CD4-positive, alpha-beta T cell treated with Interleukin-4 for 4 hours (primary cell): ENCODE measurements at regions not wholly inside any gene's neighbourhood (a gene's known extent, or its start where the extent isn't known, plus 50 kb on each side); places are given as distances from the start of the nearest gene placed in this dataset.
"Not testable (repeated sequence)": the region's sequence is repeated elsewhere in the genome, so short reads cannot be mapped to it uniquely, and the experiment has no call there.

ENCODE experiments used
- DNase-seq: peaks from one replicate; pipeline ENCODE4 v3.0.0-alpha.2; 2020

- DNase-seq = no peak
Observed at GRCh38 chr22:47914481-47915097, 1152.1 kb downstream of the TBC1D22A start.

GRCh38 chr22:47902646-47903180, 1140.3 kb downstream of the TBC1D22A start:
- DNase-seq = no peak

GRCh38 chr22:47901911-47902310, 1139.5 kb downstream of the TBC1D22A start:
- DNase-seq = no peak

- DNase-seq = no peak
Observed at GRCh38 chr22:47899894-47900293, 1137.4 kb downstream of the TBC1D22A start.

- no peak for DNase-seq
Observed at GRCh38 chr22:47898946-47899345, 1136.5 kb downstream of the TBC1D22A start.

GRCh38 chr22:47891609-47892008, 1129.2 kb downstream of the TBC1D22A start:
- no peak for DNase-seq

GRCh38 chr22:47888817-47889216, 1126.4 kb downstream of the TBC1D22A start:
- DNase-seq = no peak

- no peak for DNase-seq
Observed at GRCh38 chr22:47884775-47885174, 1122.3 kb downstream of the TBC1D22A start.

GRCh38 chr22:47884200-47884599, 1121.8 kb downstream of the TBC1D22A start:
- no peak for DNase-seq

- DNase-seq = no peak
Observed at GRCh38 chr22:47883757-47884156, 1121.3 kb downstream of the TBC1D22A start.

- no peak for DNase-seq
Observed at GRCh38 chr22:47879346-47879745, 1116.9 kb downstream of the TBC1D22A start.

- DNase-seq = no peak
Observed at GRCh38 chr22:47878460-47878859, 1116.0 kb downstream of the TBC1D22A start.

GRCh38 chr22:47872761-47873535, 1110.5 kb downstream of the TBC1D22A start:
- DNase-seq = no peak

- no peak for DNase-seq
Observed at GRCh38 chr22:47865626-47866025, 1103.2 kb downstream of the TBC1D22A start.

- no peak for DNase-seq
Observed at GRCh38 chr22:47862394-47862793, 1099.9 kb downstream of the TBC1D22A start.

GRCh38 chr22:47860907-47861306, 1098.5 kb downstream of the TBC1D22A start:
- not testable (repeated sequence) for DNase-seq

GRCh38 chr22:47859881-47860525, 1097.6 kb downstream of the TBC1D22A start:
- DNase-seq = no peak

- no peak for DNase-seq
Observed at GRCh38 chr22:47858773-47859306, 1096.4 kb downstream of the TBC1D22A start.

GRCh38 chr22:47854680-47855079, 1092.2 kb downstream of the TBC1D22A start:
- no peak for DNase-seq

- DNase-seq = no peak
Observed at GRCh38 chr22:47854251-47854650, 1091.8 kb downstream of the TBC1D22A start.

- no peak for DNase-seq
Observed at GRCh38 chr22:47853750-47854149, 1091.3 kb downstream of the TBC1D22A start.

GRCh38 chr22:47851586-47851985, 1089.1 kb downstream of the TBC1D22A start:
- DNase-seq = no peak

GRCh38 chr22:47850644-47851151, 1088.2 kb downstream of the TBC1D22A start:
- no peak for DNase-seq
